Activated T-helper 1 cell treated with anti-CD3 and anti-CD28 coated beads, Interleukin-12 subunit alpha, Interleukin-12 subunit beta, Interleukin-2, Interleukin-4 antibody, amounts not matched to agents 30 ng/mL and 10 ng/mL and 1 ng/mL, durations not matched to agents 14 hours and 24 hours and 36 hours (primary cell): ENCODE measurements at regions not wholly inside any gene's neighbourhood (a gene's known extent, or its start where the extent isn't known, plus 50 kb on each side); places are given as distances from the start of the nearest gene placed in this dataset.

Source experiments
- DNase-seq: peaks from one replicate; pipeline ENCODE4 v3.0.0; 2021; ENCODE audit warnings: low spot score
- H3K27ac Mint-ChIP-seq: one replicate; pipeline ENCODE4 v1.8.0; 2021; ENCODE audit warnings: mild to moderate bottlenecking, mixed read lengths
- H3K27me3 Mint-ChIP-seq: one replicate; pipeline ENCODE4 v1.8.0; 2022; ENCODE audit warnings: mild to moderate bottlenecking, moderate library complexity, mixed read lengths; ENCODE audit not compliant: insufficient read depth
- H3K36me3 Mint-ChIP-seq: one replicate; pipeline ENCODE4 v1.8.0; 2021; ENCODE audit warnings: low read depth, mixed read lengths
- H3K4me1 Mint-ChIP-seq: one replicate; pipeline ENCODE4 v1.8.0; 2021; ENCODE audit warnings: low read depth, mixed read lengths
- H3K4me3 Mint-ChIP-seq: one replicate; pipeline ENCODE4 v1.8.0; 2021; ENCODE audit warnings: mild to moderate bottlenecking, moderate library complexity, mixed read lengths
- H3K9me3 Mint-ChIP-seq: one replicate; pipeline ENCODE4 v1.8.0; 2021; ENCODE audit warnings: mixed read lengths
- intact Hi-C: fragments of 100-400 bp; cut with micrococcal nuclease; formaldehyde crosslinking; loops from one replicate; pipeline ENCODE4 v1.15.1; 2024

GRCh38 chr4:175954685-175955084 lies 111.0 kb upstream of the WDR17 start:
- H3K36me3 Mint-ChIP-seq = no peaks in the 10 kb centered on the region
- no peak overlapping the region for H3K4me3 Mint-ChIP-seq
- H3K4me1 Mint-ChIP-seq = no peaks in the 10 kb centered on the region
- intact Hi-C loops = no loop called here
- H3K9me3 Mint-ChIP-seq = no peaks in the 10 kb centered on the region
- H3K27ac Mint-ChIP-seq = no peak overlapping the region
- H3K27me3 Mint-ChIP-seq = peaks cover 5% of the 10 kb centered on the region
- DNase-seq = no peak

GRCh38 chr4:175961604-175962003 lies 104.0 kb upstream of the WDR17 start:
- no peaks in the 10 kb centered on the region for H3K9me3 Mint-ChIP-seq
- no peaks in the 10 kb centered on the region for H3K36me3 Mint-ChIP-seq
- intact Hi-C loops = no loop called here
- peaks cover 2% of the 10 kb centered on the region for H3K27me3 Mint-ChIP-seq
- no peak overlapping the region for H3K27ac Mint-ChIP-seq
- H3K4me1 Mint-ChIP-seq = no peaks in the 10 kb centered on the region
- DNase-seq = no peak
- no peak overlapping the region for H3K4me3 Mint-ChIP-seq

- Mint-ChIP-seq H3K27ac (no peak overlapping the region), H3K36me3 (no peaks in the 10 kb centered on the region), H3K4me3 (no peak overlapping the region), H3K9me3 (no peaks in the 10 kb centered on the region), H3K27me3 (no peaks in the 10 kb centered on the region), H3K4me1 (no peaks in the 10 kb centered on the region)
- DNase-seq = no peak
- intact Hi-C loops = no loop called here
These were observed 95.6 kb upstream of the WDR17 start for GRCh38 chr4:175970072-175970471.

- Mint-ChIP-seq H3K27me3 (no peaks in the 10 kb centered on the region), H3K27ac (no peak overlapping the region), H3K9me3 (no peaks in the 10 kb centered on the region), H3K4me3 (no peak overlapping the region), H3K36me3 (no peaks in the 10 kb centered on the region), H3K4me1 (no peaks in the 10 kb centered on the region)
- intact Hi-C loops = no loop called here
- no peak for DNase-seq
These were observed 94.9 kb upstream of the WDR17 start for GRCh38 chr4:175970724-175971123.

GRCh38 chr4:175971388-175972179 lies 94.1 kb upstream of the WDR17 start:
- no peaks in the 10 kb centered on the region for H3K36me3 Mint-ChIP-seq
- H3K4me3 Mint-ChIP-seq = no peak overlapping the region
- H3K27ac Mint-ChIP-seq = no peak overlapping the region
- H3K9me3 Mint-ChIP-seq = no peaks in the 10 kb centered on the region
- no peaks in the 10 kb centered on the region for H3K27me3 Mint-ChIP-seq
- intact Hi-C loops = no loop called here
- H3K4me1 Mint-ChIP-seq = no peaks in the 10 kb centered on the region
- no peak for DNase-seq

- Mint-ChIP-seq H3K27ac (no peak overlapping the region), H3K4me3 (no peak overlapping the region)
- intact Hi-C loops = no loop called here
These were observed 92.4 kb upstream of the WDR17 start for GRCh38 chr4:175973027-175973923.

GRCh38 chr4:175983636-175984035 lies 82.0 kb upstream of the WDR17 start:
- DNase-seq = no peak
- H3K4me3 Mint-ChIP-seq = no peak overlapping the region
- no peaks in the 10 kb centered on the region for H3K36me3 Mint-ChIP-seq
- intact Hi-C loops = no loop called here
- H3K27ac Mint-ChIP-seq = no peak overlapping the region
- no peaks in the 10 kb centered on the region for H3K4me1 Mint-ChIP-seq
- H3K27me3 Mint-ChIP-seq = peaks cover 2% of the 10 kb centered on the region
- H3K9me3 Mint-ChIP-seq = no peaks in the 10 kb centered on the region

More at GRCh38 chr4:175973027-175973923, 92.4 kb upstream of the WDR17 start:
- H3K9me3 Mint-ChIP-seq = no peaks in the 10 kb centered on the region
- no peak for DNase-seq
- no peaks in the 10 kb centered on the region for H3K27me3 Mint-ChIP-seq
- no peaks in the 10 kb centered on the region for H3K36me3 Mint-ChIP-seq
- H3K4me1 Mint-ChIP-seq = no peaks in the 10 kb centered on the region

- Mint-ChIP-seq H3K27me3 (peaks cover 2% of the 10 kb centered on the region), H3K4me1 (no peaks in the 10 kb centered on the region), H3K9me3 (no peaks in the 10 kb centered on the region), H3K4me3 (no peak overlapping the region), H3K27ac (no peak overlapping the region), H3K36me3 (no peaks in the 10 kb centered on the region)
- DNase-seq = no peak
- intact Hi-C loops = no loop called here
These were observed 79.0 kb upstream of the WDR17 start for GRCh38 chr4:175986668-175987067.

- peaks cover 4% of the 10 kb centered on the region for H3K27me3 Mint-ChIP-seq
- H3K9me3 Mint-ChIP-seq = no peaks in the 10 kb centered on the region
- no peaks in the 10 kb centered on the region for H3K4me1 Mint-ChIP-seq
- H3K4me3 Mint-ChIP-seq = no peak overlapping the region
- no peak overlapping the region for H3K27ac Mint-ChIP-seq
- intact Hi-C loops = no loop called here
- no peak for DNase-seq
- H3K36me3 Mint-ChIP-seq = no peaks in the 10 kb centered on the region
These were observed 77.1 kb upstream of the WDR17 start for GRCh38 chr4:175988511-175988910.

- H3K9me3 Mint-ChIP-seq = no peaks in the 10 kb centered on the region
- DNase-seq = no peak
- no peak overlapping the region for H3K27ac Mint-ChIP-seq
- H3K4me1 Mint-ChIP-seq = no peaks in the 10 kb centered on the region
- intact Hi-C loops = no loop called here
- H3K27me3 Mint-ChIP-seq = peaks cover 17% of the 10 kb centered on the region
- no peak overlapping the region for H3K4me3 Mint-ChIP-seq
- H3K36me3 Mint-ChIP-seq = no peaks in the 10 kb centered on the region
These were observed 69.4 kb upstream of the WDR17 start for GRCh38 chr4:175996206-175996605.

GRCh38 chr4:175997291-175997690 lies 68.3 kb upstream of the WDR17 start:
- Mint-ChIP-seq H3K4me1 (peaks cover 4% of the 10 kb centered on the region), H3K27me3 (peaks cover 25% of the 10 kb centered on the region), H3K4me3 (no peak overlapping the region), H3K27ac (no peak overlapping the region), H3K9me3 (no peaks in the 10 kb centered on the region), H3K36me3 (no peaks in the 10 kb centered on the region)
- no peak for DNase-seq
- intact Hi-C loops = no loop called here

- no peaks in the 10 kb centered on the region for H3K9me3 Mint-ChIP-seq
- intact Hi-C loops = no loop called here
- no peak overlapping the region for H3K27ac Mint-ChIP-seq
- no peak overlapping the region for H3K4me3 Mint-ChIP-seq
- no peaks in the 10 kb centered on the region for H3K36me3 Mint-ChIP-seq
- DNase-seq = no peak
- H3K4me1 Mint-ChIP-seq = peaks cover 8% of the 10 kb centered on the region
- peaks cover 31% of the 10 kb centered on the region for H3K27me3 Mint-ChIP-seq
These were observed 66.9 kb upstream of the WDR17 start for GRCh38 chr4:175998782-175999181.

GRCh38 chr4:175999944-176000343 lies 65.7 kb upstream of the WDR17 start:
- intact Hi-C loops = no loop called here
- DNase-seq = no peak
- Mint-ChIP-seq H3K9me3 (no peaks in the 10 kb centered on the region), H3K4me3 (no peak overlapping the region), H3K4me1 (peaks cover 8% of the 10 kb centered on the region), H3K27me3 (peaks cover 31% of the 10 kb centered on the region), H3K36me3 (no peaks in the 10 kb centered on the region), H3K27ac (no peak overlapping the region)
